GM04504 (cell line): ENCODE measurements at regions not wholly inside any gene's neighbourhood (a gene's known extent, or its start where the extent isn't known, plus 50 kb on each side); places are given as distances from the start of the nearest gene placed in this dataset.
"Not testable (repeated sequence)": the region's sequence is repeated elsewhere in the genome, so short reads cannot be mapped to it uniquely, and the experiment has no call there.

Experiments used
- DNase-seq: peaks from one replicate; pipeline ENCODE4 v3.0.0-alpha.2; 2012; ENCODE audit warnings: low read depth

DNA sequence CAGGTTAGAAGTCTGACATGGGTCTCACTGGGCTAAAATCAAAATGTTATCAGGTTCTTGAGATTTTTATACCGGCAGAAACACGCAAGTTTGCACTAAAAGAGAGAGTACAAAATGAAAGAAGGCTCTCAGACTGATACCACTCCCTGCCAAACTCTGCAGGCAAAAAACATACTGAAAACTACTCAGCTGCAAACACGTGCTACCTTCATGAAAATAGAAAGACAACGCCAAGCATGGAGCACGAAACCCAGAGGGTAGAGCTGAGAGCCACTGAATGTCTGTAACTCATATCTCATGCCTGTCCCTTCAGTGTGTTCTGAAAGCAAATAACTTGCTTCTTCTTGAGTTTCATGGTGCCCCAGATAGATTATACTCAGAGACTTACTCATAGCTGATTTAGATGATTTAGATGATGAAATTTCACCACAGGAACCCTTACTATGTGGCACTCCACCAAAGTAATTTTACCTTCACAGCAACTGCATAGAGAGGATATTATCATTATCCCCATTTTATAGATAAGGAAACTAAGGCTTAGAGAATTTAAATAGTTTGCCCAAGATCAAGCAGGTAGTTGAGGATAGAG lies 313.0 kb upstream of the SLC39A10 start:
- no peak for DNase-seq

DNA sequence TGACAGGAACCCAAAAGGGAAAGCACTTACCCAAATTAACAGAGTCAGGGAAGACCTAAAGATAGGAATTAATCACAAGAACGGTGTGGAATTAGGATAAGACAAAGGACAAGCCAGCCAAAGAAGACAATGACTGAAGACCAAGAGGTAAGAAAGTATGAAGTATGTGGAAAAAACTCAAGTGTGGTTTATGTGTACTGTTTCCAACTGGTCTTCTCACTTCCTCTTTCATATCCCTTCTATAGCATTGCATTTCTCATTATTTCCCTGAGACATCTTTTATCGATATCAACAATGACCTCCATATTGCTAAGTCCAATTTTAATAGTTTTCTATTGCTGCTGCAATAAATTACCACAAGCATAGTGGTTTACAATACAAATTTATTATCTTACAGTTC lies 313.5 kb upstream of the SLC39A10 start:
- no peak for DNase-seq

DNA sequence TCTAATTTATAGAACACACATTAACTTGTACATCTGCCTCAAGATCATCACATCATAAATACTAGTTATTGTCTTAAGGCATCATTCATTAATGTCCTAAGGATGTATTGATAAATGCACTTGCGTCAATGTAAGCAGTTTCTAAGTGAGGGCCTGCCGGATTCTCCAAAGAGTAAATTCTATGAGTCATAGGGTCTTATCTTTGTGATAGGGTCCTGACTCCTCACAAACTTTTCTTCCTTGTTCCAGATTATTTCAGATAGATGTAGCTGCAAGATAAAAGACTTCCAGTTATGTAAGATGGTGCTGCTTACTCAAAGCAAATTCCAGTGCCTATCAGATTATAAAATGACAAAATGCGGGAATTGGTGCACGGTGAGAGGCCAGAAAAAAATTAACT lies 315.0 kb upstream of the SLC39A10 start:
- no peak for DNase-seq

DNA sequence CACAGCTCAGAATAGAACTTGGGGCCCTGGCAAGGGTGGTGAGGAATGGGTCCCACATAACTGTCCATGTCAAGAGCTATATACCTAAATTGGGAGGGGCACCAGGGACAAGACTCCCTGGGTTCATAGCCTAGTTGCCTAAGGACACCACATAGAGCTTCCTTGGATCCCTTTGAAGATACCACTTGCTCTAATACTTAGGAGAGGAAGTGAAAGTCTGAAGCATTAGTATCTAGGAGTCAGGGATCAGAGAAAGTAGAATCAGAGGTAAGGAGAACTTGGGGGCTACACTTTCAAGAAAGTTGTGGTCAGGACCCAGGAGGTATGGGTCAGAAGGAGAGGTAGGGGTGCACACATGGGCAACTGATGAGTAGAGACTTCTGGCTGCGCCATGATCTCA lies 318.2 kb upstream of the SLC39A10 start:
- DNase-seq: no peak

DNA sequence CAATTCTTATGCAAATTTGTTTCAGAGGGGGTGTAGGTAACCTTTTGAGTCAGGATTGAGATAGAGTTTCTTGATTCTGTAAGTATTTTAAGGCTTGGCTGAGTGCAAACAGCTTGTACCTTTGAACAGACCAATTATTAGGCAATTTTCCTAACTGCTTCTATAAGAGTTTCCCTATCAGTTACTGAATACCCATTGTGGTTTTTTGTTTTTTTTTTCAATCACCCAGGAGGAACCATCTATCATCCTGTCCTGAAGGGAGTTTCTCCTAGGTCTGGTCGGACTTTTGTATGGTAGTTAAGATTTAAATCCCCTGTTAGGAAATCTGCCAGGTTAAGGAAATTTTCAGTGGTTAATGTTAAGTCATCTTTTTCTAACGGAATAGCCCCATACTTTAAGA lies 319.4 kb upstream of the SLC39A10 start:
- no peak for DNase-seq

DNA sequence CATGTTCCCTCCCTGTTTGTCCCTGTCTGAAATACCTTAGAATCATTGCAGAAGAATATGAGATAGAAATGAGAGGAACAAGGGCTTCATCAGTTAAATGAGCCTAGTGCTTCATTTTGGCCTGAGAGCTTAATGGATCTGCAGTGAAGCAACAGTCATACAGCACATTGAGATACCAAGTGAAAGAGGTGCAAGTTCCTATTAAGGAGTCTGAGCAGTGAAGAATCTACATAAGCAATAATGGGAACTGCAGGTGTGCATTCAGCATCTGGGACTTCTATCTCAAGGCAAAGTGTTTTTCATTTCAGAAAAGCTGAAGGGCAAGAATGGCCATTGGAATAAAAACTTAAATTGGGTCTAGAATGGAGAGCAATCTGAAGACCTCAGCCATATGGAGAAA lies 323.2 kb upstream of the SLC39A10 start:
- no peak for DNase-seq

DNA sequence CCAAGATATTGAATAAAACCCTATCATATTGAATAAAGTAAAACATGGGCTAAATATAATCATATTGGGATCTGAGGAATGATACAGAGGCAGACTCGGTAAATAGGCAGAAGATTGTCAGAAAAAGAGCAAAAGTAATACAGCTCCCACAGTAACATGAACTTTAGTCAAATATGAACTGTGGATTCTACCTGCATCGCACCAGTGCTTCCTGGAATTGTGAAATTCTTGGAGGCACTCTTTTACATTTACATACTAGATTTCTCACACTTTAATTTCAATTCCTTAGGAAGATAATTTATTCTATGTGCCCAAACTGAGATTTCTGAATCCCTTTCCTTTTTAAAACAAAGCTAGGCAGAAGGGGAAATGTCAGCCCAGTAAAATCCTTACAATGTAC lies 325.1 kb upstream of the SLC39A10 start:
- DNase-seq: no peak

DNA sequence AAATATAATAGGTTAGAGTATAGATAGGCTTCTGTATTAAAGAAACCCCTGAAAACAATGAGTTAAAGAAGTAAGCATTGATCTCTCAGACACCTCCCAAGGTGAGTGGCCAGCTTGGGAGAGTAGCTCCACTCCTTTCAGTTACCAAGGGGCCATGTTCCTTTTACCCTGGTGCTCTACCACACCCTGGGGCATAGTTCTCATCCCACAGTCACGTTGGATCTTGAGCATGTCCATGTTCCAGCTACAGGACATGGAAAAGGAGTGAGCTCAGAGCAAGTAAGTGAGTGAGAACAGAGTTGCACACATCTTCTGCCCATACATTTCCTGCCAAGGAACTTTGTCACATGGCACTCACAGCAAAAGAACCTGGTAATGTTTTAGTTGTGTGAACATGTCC lies 325.9 kb upstream of the SLC39A10 start:
- no peak for DNase-seq

DNA sequence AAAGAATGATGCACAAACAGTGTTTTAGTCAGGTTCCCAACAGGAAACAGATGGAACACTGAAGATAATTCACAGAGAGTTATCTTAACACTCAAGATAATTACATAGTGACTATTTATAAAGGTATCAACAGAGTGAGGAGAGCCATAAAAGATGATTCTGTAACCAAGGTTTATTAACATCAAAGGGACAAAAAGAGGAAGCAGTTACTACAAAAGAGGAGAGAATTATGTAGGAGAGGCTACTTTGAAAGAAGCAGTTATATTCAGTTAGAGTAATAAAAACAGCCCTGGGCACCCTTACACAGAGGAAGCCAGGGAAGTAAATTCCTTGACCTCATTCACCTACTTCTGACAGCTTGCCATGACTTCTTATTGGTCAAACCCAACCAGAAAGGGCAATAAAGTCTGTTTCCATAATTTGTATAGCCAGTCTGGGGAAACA lies 326.5 kb upstream of the SLC39A10 start:
- DNase-seq: no peak

DNA sequence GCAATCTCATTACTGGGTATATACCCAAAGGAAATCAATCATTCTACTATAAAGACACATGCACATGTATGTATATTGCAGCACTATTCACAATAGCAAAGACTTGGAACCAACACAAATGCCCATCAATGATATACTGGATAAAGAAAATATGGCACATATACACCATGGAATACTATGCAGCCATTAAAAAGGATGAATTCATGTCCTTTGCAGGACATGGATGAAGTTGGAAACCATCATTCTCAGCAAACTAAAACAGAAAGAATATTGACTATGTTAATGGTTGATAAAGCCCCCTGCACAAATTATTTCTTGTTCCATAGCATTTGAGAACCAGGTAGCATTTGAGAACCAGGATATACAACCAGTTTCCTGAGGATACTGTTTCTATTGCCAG lies 327.2 kb upstream of the SLC39A10 start:
- DNase-seq: not testable (repeated sequence)

DNA sequence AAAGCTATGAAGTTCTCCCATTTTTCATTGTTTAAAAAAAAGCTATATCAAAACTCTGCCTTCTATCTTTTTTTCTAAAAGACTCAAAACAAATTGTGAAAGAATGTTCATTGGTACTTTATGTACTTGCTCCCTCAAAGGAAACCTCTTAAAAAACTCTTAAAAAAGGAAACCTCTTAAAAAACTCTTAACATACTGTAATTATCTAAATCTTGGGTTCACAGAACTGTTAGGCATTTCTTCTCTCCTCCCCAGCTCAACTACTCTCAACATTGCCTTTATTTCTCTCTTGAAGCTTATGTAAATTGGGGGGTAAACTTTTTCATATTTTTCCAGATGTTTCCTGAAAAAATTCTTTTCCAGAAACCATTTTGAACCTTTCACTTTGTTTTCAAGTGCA lies 330.5 kb upstream of the SLC39A10 start:
- no peak for DNase-seq

DNA sequence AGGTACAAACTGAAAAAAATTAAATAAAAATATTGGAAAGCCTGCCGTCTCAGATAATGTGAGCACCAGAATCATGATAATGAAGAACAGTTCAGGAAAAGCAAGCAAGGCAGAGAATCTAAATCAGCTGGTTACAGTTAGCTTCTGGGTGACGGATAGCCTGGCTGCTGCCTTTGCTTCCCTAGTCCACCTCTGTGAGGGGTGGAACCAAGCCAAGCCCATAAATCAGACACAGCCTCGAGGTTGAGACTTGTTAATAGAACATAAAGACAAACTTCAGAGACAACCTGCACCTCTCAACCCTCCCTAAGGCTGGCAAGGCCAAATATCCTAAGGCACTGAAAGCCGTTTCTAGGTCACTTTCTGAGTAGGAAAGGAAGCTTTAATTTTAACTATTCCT lies 334.7 kb upstream of the SLC39A10 start:
- DNase-seq: no peak

DNA sequence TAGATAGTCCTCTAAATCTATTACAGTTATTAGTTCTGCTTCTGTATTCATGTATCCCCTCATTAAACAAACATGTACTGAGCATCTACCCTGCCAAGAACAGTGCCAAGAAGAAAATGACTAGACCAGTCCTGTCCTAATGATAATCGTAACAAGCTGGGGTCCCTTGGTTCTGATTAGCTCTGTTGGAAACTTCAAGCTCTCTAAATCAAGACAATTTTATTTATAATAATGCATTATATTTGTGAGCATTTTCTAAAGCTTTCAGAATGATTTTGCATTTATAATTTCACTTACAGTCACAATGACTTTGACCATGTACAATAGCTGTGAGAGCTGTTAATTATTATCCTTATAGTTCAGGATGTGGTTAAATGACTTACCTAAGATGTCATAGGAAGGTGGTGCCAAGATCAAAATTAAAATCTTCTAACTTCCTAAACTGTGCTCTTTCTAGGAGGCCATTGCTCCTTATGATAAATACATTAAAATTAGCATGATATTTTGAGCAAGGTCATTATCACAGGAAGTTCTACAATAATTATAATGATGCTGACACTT lies 336.5 kb upstream of the SLC39A10 start:
- no peak for DNase-seq

DNA sequence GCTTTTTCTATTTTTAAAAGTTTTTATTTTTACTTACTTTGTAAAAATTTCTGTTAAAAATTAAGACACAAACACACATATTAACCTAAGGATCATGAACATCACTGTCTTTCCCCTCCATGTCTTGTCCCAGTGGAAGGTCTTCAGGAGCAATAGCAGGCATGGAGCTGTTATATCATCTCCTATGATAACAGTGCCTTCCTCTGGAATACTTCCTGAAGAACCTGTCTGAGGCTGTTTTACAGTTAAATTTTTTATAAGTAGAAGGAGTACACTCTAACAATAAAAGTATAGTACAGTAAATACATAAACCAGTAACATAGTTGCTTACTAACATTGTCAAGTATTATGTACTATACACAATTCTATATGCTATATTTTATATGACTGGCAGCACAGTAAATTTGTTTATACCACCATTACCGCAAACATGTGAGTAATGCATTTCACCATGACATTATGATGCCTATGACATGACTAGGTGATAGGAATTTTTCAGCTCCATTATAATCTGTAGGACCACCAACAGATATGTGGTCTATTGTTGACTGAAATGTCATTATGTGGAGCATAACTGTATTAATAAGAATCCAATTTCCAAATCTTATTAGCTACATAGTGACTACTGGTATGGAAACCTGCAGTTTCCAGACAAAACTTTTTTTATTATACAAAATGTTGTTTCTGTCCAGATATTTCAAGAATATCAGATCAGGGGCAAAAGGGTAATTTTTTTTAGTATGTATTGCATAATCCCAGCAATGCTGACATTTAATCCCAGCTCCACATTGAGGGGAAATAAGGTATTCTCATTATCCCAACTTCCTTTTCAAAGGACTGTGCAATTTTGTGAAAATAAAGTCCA lies 337.2 kb upstream of the SLC39A10 start:
- DNase-seq: no peak

DNA sequence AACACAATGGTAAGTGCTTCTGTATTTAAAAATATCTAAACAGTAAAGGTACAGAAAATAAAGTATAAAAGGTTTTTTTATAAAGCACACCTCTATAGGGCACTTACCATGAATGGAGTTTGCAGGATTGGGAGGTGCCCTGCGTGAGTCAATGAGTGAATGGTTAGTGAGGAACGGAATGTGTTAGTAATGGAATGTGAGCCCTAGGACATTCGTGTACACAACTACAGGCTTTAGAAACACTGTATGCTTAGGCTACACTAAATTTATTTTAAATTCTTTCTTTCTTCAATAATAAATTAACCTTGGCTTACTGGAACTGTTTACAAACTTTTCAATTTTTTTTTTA lies 337.9 kb upstream of the SLC39A10 start:
- DNase-seq: no peak

DNA sequence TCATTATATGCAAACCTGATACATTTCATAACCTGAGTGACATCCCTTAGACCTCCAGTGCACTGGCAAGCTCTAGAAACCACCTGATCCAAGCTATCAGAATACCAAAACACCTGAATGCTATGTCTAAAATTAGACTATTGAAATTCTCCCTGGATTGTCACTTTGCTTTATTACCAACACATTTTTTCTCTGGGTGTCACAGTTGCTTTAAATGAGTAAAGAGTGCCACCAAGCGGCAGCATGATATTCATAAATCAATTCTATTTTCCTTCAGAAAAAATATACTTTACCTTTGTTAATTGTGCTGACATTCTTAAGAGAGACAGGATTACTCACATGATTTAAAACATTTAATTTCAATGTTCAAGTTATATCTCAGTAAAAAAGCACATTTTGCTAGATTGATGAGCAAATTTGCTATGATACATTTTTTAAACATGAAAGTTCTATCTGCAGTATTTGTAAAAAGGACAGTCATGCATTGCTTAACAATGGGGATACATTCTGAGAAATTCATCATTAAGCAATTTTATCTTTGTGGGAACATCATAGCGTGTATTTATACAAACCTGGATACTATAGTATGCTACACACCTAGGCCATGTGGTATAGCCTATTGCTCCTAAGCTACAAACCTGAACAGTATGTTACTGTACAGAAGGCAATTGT lies 338.4 kb upstream of the SLC39A10 start:
- no peak for DNase-seq

DNA sequence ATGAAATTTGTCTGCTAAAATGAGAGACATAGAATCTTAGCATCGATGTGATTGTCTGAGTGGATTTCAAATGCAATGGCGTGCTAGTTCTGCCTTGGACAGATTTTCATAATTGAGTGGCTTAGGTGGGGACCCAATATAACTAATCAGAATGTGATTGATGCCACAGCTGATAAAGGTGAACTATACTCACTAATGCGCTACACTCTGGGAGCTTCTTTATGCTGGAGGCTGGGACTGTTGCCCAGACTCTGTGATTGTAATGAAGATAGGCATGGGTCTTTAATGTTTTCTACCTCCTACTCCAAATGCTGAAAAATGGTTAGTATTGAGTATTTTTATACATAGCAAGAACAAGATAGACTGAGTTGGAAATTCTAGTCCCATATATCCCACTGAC lies 339.5 kb upstream of the SLC39A10 start:
- DNase-seq: no peak

DNA sequence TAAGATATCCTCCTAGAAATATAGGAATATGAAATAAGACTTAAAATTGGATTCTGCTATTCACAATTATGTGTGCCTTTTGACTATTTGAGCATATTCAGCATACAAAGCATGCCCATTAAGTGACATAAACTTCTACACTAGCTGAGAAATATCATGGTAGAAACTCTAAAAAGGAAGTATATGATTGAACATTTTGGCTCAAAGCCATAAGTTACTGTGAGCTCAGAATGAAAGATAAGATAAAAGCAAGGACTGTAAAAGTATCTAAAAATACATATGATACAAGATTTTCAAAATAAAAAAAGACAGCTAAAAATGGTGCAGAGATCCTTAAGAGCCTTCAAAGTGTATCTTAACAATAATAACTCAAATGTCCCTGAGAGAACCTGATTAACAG lies 340.5 kb upstream of the SLC39A10 start:
- no peak for DNase-seq

DNA sequence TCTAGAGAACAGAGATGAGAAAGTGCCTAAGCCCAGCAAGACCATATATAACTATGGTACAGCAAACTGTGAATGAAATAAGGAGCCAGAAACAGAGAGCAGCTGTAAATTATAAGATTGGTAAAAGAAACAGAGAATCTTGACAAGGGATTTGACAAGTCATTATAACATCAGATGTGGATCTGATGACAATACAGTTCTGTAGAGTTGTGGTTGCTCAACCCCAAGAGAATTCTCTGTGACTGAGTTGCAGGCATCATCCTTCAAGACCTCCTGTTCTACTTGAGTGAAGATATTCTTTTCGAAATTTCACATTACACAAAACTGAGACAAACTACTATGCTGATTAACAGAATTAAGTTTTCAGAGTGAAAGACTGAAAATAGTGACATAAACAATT lies 343.1 kb upstream of the SLC39A10 start:
- DNase-seq: no peak

DNA sequence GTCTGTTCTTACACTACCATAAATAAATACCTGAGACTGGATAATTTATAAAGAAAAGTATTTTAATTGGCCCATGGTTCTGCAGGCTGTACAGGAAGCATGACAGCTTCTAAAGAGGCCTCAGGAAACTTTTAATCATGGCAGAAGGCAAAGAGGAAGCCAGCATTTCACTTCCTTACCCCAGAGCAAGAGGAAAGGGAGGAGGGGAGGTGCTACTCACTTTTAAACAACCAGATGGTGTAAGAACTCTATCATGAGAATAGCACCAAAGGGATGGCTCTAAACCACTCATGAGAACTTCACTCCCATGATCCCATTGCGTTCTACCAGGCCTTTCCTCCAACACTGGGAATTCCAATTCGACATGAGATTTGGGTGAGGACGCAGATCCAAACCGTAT lies 344.4 kb upstream of the SLC39A10 start:
- DNase-seq: no peak

DNA sequence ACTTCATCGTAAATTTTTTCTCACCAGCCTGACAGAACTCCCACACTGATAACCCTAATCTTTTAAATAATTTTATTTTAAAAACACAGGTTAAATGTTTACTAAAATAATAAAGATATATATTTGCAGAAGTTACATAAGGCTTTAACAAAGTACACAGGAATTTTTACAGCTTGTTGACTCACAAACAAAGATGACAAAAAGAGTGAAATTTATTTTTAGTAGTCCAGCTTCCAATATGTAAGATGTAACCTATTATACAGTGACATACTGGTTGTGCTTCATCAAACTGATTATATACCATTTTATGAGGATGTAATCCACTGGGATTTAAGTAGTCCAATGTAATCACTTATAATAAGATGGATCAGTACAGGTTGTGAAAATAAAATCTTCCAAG lies 348.9 kb upstream of the SLC39A10 start:
- no peak for DNase-seq

DNA sequence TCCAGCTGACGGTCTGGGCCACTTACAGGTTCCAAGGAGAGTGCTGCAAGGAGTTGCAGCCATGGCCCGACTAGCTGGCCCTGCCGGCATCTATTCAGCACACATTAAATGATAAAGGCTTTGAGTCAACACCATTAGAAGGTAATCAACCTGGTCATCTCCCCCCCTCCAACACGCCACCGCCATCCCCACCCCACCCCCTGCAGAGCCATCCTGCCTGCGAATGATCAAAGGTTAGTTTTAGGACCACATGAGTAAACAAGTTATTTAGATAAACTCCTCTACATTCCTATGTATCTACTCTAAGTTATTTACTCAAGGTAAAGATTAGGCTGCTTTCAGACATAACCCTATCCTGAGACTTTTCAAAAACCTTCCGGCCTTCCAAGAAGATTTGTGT lies 349.3 kb upstream of the SLC39A10 start:
- DNase-seq: no peak

DNA sequence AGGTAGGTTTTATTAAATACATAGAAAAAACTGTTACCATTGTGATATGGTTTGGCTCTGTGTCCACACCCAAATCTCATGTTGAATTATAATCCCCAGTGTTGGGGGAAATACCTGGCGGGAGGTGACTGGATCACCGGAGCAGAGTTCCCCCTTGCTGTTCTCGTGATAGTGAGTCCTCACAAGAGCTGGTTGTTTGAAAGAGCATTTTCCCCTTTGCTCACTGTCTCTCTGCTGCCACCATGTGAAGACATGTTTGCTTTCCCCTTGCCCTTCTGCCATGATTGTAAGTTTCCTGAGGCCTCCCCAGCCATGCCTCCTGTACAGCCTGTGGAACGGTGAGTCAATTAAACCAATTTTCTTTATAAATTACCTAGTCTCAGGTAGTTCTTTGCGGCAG lies 352.7 kb upstream of the SLC39A10 start:
- DNase-seq: no peak
